CD4-positive, alpha-beta T cell treated with Interleukin-17A for 1 hour (primary cell): ENCODE measurements at regions not wholly inside any gene's neighbourhood (a gene's known extent, or its start where the extent isn't known, plus 50 kb on each side); places are given as distances from the start of the nearest gene placed in this dataset.

Experiments used
- DNase-seq: peaks from one replicate; pipeline ENCODE4 v3.0.0-alpha.2; 2020

GRCh38 chr11:112795142-112795815 lies 165.9 kb upstream of the NCAM1 start:
- DNase-seq, result peak; percentile 21

- no peak for DNase-seq
These were observed 165.1 kb upstream of the NCAM1 start for GRCh38 chr11:112795911-112796649.

- no peak for DNase-seq
These were observed 164.1 kb upstream of the NCAM1 start for GRCh38 chr11:112797092-112797491.

GRCh38 chr11:112797648-112798293 lies 163.4 kb upstream of the NCAM1 start:
- peak; percentile 24 for DNase-seq

GRCh38 chr11:112801025-112801816 lies 160.0 kb upstream of the NCAM1 start:
- no peak for DNase-seq

- no peak for DNase-seq
These were observed 159.5 kb upstream of the NCAM1 start for GRCh38 chr11:112801817-112802088.

GRCh38 chr11:112805658-112806057 lies 155.6 kb upstream of the NCAM1 start:
- DNase-seq, result no peak

- DNase-seq, result no peak
These were observed 155.0 kb upstream of the NCAM1 start for GRCh38 chr11:112806256-112806655.

GRCh38 chr11:112806876-112807275 lies 154.3 kb upstream of the NCAM1 start:
- DNase-seq, result no peak

- no peak for DNase-seq
These were observed 151.8 kb upstream of the NCAM1 start for GRCh38 chr11:112809429-112809828.

GRCh38 chr11:112810951-112811350 lies 150.3 kb upstream of the NCAM1 start:
- no peak for DNase-seq

- DNase-seq, result no peak
These were observed 149.4 kb upstream of the NCAM1 start for GRCh38 chr11:112811783-112812182.

- no peak for DNase-seq
These were observed 148.5 kb upstream of the NCAM1 start for GRCh38 chr11:112812729-112813128.

GRCh38 chr11:112814168-112814567 lies 147.1 kb upstream of the NCAM1 start:
- DNase-seq, result no peak

GRCh38 chr11:112817376-112817775 lies 143.8 kb upstream of the NCAM1 start:
- no peak for DNase-seq

GRCh38 chr11:112822478-112823274 lies 138.5 kb upstream of the NCAM1 start:
- DNase-seq, result no peak

GRCh38 chr11:112826026-112826425 lies 135.2 kb upstream of the NCAM1 start:
- DNase-seq, result no peak

GRCh38 chr11:112826788-112827187 lies 134.4 kb upstream of the NCAM1 start:
- DNase-seq, result no peak

- DNase-seq, result no peak
These were observed 132.8 kb upstream of the NCAM1 start for GRCh38 chr11:112828421-112828820.

GRCh38 chr11:112829971-112830654 lies 131.1 kb upstream of the NCAM1 start:
- no peak for DNase-seq

- no peak for DNase-seq
These were observed 130.2 kb upstream of the NCAM1 start for GRCh38 chr11:112831041-112831440.
